ENCODE measurements at regions not wholly inside any gene's neighbourhood (a gene's known extent, or its start where the extent isn't known, plus 50 kb on each side); places are given as distances from the start of the nearest gene placed in this dataset.
"Not testable (repeated sequence)": the region's sequence is repeated elsewhere in the genome, so short reads cannot be mapped to it uniquely, and the experiment has no call there.

DNA sequence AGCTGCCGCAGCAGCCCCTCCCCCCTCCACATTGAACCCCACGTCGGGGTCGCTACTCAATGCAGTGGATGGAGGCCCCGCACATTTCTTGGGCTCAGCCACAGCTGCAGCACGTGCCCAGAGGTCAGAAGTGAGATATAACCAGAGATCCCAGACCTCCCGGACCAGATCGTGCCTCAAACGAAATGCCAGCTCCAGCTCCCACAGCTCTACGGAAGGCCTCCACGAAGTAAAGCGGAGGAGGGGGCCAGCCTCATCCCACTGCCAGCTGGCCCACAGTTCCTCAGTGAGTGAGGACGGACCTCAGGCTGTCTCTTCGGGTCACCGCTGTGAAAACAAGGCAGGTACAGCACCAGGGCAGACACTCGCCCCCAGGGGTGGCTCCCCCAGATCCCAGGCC is 95.6 kb downstream of the GTF2H2C_2 start:
- TF ChIP-seq, protein P1, sequence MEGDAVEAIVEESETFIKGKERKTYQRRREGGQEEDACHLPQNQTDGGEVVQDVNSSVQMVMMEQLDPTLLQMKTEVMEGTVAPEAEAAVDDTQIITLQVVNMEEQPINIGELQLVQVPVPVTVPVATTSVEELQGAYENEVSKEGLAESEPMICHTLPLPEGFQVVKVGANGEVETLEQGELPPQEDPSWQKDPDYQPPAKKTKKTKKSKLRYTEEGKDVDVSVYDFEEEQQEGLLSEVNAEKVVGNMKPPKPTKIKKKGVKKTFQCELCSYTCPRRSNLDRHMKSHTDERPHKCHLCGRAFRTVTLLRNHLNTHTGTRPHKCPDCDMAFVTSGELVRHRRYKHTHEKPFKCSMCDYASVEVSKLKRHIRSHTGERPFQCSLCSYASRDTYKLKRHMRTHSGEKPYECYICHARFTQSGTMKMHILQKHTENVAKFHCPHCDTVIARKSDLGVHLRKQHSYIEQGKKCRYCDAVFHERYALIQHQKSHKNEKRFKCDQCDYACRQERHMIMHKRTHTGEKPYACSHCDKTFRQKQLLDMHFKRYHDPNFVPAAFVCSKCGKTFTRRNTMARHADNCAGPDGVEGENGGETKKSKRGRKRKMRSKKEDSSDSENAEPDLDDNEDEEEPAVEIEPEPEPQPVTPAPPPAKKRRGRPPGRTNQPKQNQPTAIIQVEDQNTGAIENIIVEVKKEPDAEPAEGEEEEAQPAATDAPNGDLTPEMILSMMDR (IDR thresholded peaks at IDR 0.05): not testable (repeated sequence)
- not testable (repeated sequence) for TF ChIP-seq EZH2 (IDR thresholded peaks at IDR 0.05; ENCODE audit: borderline replicate concordance, insufficient read depth, low read depth, low read length, poor library complexity, severe bottlenecking)
